SIG-M5 treated with dmso at 0.1 percent for 504 hours (cell line): ENCODE measurements at regions not wholly inside any gene's neighbourhood (a gene's known extent, or its start where the extent isn't known, plus 50 kb on each side); places are given as distances from the start of the nearest gene placed in this dataset.
A peak's percentile ranks its signal among the peaks of the same experiment; 100 is the strongest.

ENCODE experiments used
- DNase-seq: peaks from one replicate; lab custom pipeline; 2025; ENCODE audit not compliant: unreplicated experiment; lab: John Stamatoyannopoulos, UW

DNA sequence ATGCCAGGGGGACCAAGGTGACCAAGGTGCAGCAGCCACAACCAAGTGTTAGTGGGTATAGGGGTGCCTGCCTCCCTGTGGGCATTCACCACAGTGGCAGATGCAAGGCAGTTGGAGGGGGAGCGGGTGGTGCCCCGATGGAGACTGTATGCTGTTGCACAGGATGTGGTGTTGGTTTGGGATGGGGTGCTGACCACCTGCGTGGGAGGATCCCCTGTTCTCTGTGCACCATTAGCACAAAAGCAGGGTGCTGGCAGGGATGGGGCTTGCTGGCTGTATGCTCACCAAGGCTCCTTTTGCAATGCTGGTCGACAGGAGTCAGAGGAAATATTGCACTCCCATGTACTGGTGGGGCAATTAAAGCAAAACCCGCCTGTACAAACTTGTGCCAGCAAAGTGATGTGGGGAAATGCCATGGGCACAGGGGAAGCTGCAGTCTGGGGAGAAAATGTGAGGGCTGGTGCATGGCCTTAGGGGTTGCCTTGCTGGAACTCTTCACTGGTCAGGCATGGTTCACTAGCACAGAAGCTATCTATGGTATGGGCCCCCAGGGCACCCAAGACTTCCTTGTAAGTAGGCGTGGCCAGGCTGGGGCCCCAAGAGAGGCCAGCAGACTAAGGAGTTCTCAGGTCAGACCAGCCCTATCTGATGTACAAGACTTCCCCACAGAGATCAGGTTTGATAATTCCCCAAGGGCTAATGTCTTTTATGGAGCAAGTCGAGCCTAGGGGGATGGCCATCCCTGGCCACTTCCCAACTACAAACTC is 51.9 kb upstream of the GNAT3 start:
- peak; percentile 18 for DNase-seq

DNA sequence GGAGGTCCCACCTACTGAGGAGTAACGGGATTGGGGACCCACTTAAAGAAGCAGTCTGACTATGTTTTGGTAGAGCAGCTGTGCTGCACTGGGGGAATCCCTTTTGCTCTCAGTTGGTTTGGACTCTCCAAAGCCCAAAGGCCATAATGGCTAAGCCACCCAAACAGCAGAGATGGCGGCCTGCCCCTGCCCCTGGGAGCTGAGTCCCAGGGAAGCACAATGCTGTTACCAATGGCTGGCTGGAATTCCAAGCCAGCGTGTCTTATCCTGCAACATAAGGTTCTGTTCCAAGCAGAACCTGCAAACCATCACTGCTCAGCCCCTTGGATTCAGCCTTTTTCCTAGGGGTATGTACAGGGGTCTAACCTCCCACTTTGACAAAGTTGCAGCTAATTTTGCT is 53.7 kb upstream of the GNAT3 start:
- DNase-seq, result no peak

DNA sequence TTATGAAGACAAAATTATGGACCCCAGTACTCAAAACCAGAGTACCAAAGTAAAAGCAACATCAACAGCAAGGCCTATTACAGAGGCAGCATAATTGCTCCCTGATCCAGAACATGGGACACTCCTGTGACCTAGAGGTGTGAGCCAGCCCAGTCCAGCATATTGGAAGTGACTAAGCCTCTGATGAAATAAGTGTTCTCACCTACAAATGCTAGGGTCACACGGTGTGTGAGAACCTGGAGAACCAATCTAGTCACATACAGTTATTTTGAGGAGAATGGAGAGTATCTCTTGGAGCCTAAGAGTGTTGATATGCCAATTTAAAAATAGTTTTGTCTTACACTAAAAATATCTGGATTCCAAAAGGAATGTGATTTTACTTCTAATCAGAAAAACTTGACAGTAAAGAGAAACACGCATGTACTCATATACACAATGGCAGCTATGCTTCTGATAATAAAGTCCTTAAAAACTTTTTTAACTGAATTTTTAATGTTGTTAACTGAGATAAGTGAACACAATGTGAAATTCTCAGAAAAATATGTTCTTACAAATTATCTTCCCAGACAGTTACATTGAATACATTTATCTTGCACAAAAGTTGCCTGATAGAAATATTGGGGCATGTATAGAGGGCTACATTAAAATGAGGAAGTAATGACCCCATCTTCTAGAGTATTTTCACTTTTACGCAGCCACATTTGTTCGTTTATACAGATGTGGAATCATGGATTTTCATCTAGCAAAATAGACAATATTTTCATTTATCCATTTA is 56.8 kb upstream of the CD36 start:
- DNase-seq, result no peak

DNA sequence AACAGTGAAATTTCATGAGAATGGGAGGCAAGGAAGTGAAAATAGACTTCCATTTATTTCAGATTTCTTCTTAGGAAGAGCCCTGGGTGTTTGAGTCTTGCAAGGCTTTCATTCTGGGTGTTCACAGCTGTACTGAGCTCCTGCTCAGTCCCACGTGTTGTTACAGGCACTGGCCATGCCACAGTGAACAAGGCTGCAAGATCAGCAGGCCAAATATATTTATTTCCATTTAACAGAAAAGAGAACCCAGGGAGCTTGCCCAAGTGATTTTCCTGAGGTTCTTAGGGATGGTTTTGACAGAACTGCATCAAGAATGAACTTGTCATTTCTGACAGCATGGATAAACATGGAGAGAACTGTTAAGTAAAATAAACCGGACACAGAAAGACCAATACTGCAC is 54.5 kb upstream of the CD36 start:
- no peak for DNase-seq

DNA sequence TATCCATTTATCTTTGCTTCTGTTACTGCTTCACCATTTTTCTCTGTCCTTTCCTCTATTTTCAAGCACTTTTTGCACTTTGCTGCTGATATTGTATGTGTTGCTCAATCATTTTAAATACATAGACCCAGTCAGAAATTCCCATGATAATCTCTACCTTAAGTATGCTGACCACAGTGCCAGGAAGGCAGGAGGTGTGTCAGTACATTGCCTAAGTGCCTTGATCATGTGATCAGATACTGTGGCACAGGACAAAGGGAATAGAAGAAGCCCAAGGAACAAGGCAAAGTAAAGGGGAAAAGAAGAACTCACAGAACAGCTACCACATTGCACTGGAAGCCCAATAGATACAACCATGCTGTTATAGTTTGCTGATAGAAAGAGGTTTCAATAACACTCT is 53.7 kb upstream of the CD36 start:
- DNase-seq, result no peak

DNA sequence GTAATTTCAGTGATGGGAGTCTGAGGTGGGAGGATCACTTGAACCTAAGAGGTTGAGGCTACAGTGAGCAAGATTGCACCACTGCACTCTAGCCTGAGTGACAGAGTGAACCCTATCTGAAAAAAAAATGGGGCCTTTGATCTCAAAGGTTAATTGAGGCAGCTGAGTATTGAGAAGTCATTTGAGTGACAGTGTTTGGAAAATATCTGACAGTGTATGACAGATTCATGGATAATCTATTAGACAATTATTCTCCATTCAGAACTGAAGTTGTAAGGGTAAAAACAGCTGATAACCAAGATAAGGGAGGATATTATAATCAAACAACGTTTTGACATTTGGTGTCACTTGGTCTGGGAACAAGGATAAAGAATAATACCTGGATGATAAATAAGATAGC is 50.9 kb upstream of the CD36 start:
- DNase-seq, result no peak

DNA sequence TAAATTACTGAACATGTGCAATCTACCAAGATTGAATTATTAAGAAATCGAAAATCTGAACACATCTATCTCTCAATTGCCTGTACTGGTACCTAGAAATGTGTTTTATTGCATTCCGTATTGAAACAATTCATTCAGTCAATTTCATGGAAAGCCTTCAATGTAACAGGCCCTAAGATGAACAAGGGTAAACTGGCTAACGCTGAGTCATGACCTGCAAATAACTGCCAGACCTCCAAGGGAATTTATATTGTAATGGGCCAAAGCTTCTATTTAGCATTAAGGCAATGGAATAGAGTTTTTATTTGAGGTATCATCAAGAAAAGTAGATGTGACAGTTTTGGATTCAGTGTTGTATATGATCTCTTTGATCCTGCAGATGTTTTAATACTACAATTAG is 49.9 kb upstream of the CD36 start:
- DNase-seq, result no peak
